H1 (cell line): ENCODE measurements at regions not wholly inside any gene's neighbourhood (a gene's known extent, or its start where the extent isn't known, plus 50 kb on each side); places are given as distances from the start of the nearest gene placed in this dataset.

Experiments
- CTCF ChIA-PET: fragments of 300-600 bp; sonication (Branson Sonifier 250); formaldehyde crosslinking; loops from one replicate; lab custom pipeline; 2021; ENCODE audit not compliant: partially characterized antibody; lab: Charles Lee
- POLR2A ChIA-PET: fragments of 300-600 bp; sonication (Branson Sonifier 250); formaldehyde crosslinking; loops from one replicate; lab custom pipeline; 2021; ENCODE audit warnings: inconsistent platforms; ENCODE audit not compliant: partially characterized antibody; lab: Charles Lee
- DNase-seq, 2 experiments: peaks; one replicate each; pipeline versions ENCODE4 v3.0.0 to v3.0.0-alpha.2; 2010 to 2022; ENCODE audit warnings: low spot score in 2 of 2, low read depth in 1 of 2, mixed read lengths in 1 of 2
- FAIRE-seq: peaks from 2 replicates; lab custom pipeline; 2011; peaks lifted over from hg19 to GRCh38; lab: Jason Lieb, UNC
- H2AFZ ChIP-seq: 2 replicates; pipeline ENCODE4 v1.8.1; 2012; ENCODE audit warnings: low read length, inconsistent platforms
- H2AK5ac ChIP-seq: 2 replicates; pipeline ENCODE4 v1.6.1; 2013; ENCODE audit warnings: low read depth, low read length
- H2BK120ac ChIP-seq: replicated peaks from 2 replicates; pipeline ENCODE3; 2013; ENCODE audit warnings: low read depth, low read length, inconsistent platforms
- H2BK12ac ChIP-seq: 2 replicates; pipeline ENCODE4 v1.6.1; 2013; ENCODE audit warnings: low read depth, low read length
- H2BK15ac ChIP-seq: 2 replicates; pipeline ENCODE4 v1.6.1; 2013; ENCODE audit warnings: low read length
- H2BK20ac ChIP-seq: 2 replicates; pipeline ENCODE4 v1.6.1; 2013; ENCODE audit warnings: low read length
- H2BK5ac ChIP-seq: 2 replicates; pipeline ENCODE4 v1.6.1; 2013; ENCODE audit warnings: low read depth, low read length
- H3K14ac ChIP-seq: 2 replicates; pipeline ENCODE4 v1.6.1; 2013; ENCODE audit warnings: inconsistent platforms; ENCODE audit not compliant: insufficient read length
- H3K18ac ChIP-seq: 2 replicates; pipeline ENCODE4 v1.6.1; 2013; ENCODE audit warnings: low read length; ENCODE audit errors: extremely low read depth
- H3K23ac ChIP-seq: 2 replicates; pipeline ENCODE4 v1.6.1; 2013; ENCODE audit warnings: inconsistent platforms; ENCODE audit not compliant: insufficient read length
- H3K23me2 ChIP-seq: 2 replicates; pipeline ENCODE4 v1.6.1; 2013; ENCODE audit warnings: low read depth, low read length
- H3K27ac ChIP-seq: 2 replicates; pipeline ENCODE4 v1.6.1; 2011; ENCODE audit warnings: low read depth, low read length, inconsistent platforms
- H3K27me3 ChIP-seq, 4 experiments: replicated peaks in 1 of 4; 1 replicate in 1 of 4; 2 replicates in 3 of 4; pipeline versions ENCODE4 v1.6.1 to v1.8.1; 2011 to 2013; ENCODE audit warnings: low read length in 3 of 4, mild to moderate bottlenecking in 3 of 4, inconsistent platforms in 2 of 4, mixed read lengths in 2 of 4, moderate library complexity in 1 of 4; ENCODE audit not compliant: control insufficient read depth in 3 of 4, insufficient read depth in 3 of 4; ENCODE audit errors: extremely low read depth in 1 of 4
- H3K36me3 ChIP-seq, 4 experiments: 2 replicates each; pipeline versions ENCODE4 v1.6.1 to v1.8.1; 2011 to 2013; ENCODE audit warnings: mild to moderate bottlenecking in 4 of 4, low read length in 3 of 4, moderate library complexity in 2 of 4, control low read depth in 1 of 4, inconsistent platforms in 1 of 4; ENCODE audit not compliant: insufficient read depth in 4 of 4, control insufficient read depth in 2 of 4
- H3K4ac ChIP-seq: replicated peaks from 2 replicates; pipeline ENCODE3; 2013; ENCODE audit warnings: low read length, low read depth, mixed read lengths, inconsistent platforms; ENCODE audit not compliant: insufficient read length
- H3K4me1 ChIP-seq, 4 experiments: replicated peaks in 1 of 4; 1 replicate in 1 of 4; 2 replicates in 3 of 4; pipeline versions ENCODE4 v1.6.1 to v1.8.1; 2011 to 2013; ENCODE audit warnings: low read length in 3 of 4, inconsistent platforms in 2 of 4, mixed read lengths in 1 of 4; ENCODE audit not compliant: insufficient read depth in 4 of 4, control insufficient read depth in 3 of 4
- H3K4me2 ChIP-seq, 2 experiments: 2 replicates each; pipeline versions ENCODE4 v1.6.1 to v1.8.1; 2011 to 2013; ENCODE audit warnings: low read depth in 2 of 2, low read length in 2 of 2, control low read depth in 1 of 2, inconsistent platforms in 1 of 2, mild to moderate bottlenecking in 1 of 2; ENCODE audit not compliant: insufficient read depth in 1 of 2
- H3K4me3 ChIP-seq, 4 experiments: fragments of 200-600, 300-600 bp in 1 of 4; sonication (generic), shearing (Covaris generic), sonication (Bioruptor Twin) in 1 of 4; 2 replicates each; pipeline versions ENCODE4 v1.5.1 to v1.8.1; 2011 to 2016; ENCODE audit warnings: low read length in 4 of 4, low read depth in 3 of 4, control low read depth in 2 of 4, inconsistent platforms in 2 of 4, mild to moderate bottlenecking in 2 of 4, mixed read lengths in 1 of 4, moderate library complexity in 1 of 4; ENCODE audit not compliant: insufficient read depth in 2 of 4; ENCODE audit errors: extremely low read depth in 1 of 4
- H3K56ac ChIP-seq: replicated peaks from 2 replicates; pipeline ENCODE3; 2013; ENCODE audit warnings: low read depth, mild to moderate bottlenecking, mixed read lengths, low read length, inconsistent platforms; ENCODE audit not compliant: insufficient read length
- H3K79me1 ChIP-seq: 2 replicates; pipeline ENCODE4 v1.6.1; 2013; ENCODE audit warnings: low read depth, low read length, control low read depth
- H3K79me2 ChIP-seq, 2 experiments: 2 replicates each; pipeline versions ENCODE4 v1.6.1 to v1.8.1; 2012 to 2013; ENCODE audit warnings: low read length in 2 of 2, mild to moderate bottlenecking in 2 of 2, inconsistent platforms in 1 of 2; ENCODE audit not compliant: insufficient read depth in 2 of 2, control insufficient read depth in 1 of 2
- H3K9ac ChIP-seq, 4 experiments: replicated peaks in 1 of 4; 1 replicate in 1 of 4; 2 replicates in 3 of 4; pipeline versions ENCODE4 v1.6.1 to v1.8.1; 2011 to 2013; ENCODE audit warnings: low read depth in 3 of 4, low read length in 3 of 4, control low read depth in 2 of 4, mild to moderate bottlenecking in 2 of 4, moderate library complexity in 2 of 4, inconsistent platforms in 1 of 4; ENCODE audit errors: extremely low read depth in 1 of 4
- H3K9me3 ChIP-seq, 2 experiments: 2 replicates each; pipeline versions ENCODE4 v1.6.1 to v1.8.1; 2012 to 2013; ENCODE audit warnings: mild to moderate bottlenecking in 2 of 2, moderate library complexity in 2 of 2, control low read depth in 1 of 2, inconsistent platforms in 1 of 2, low read depth in 1 of 2, low read length in 1 of 2, mixed read lengths in 1 of 2; ENCODE audit not compliant: insufficient read depth in 2 of 2
- H4K20me1 ChIP-seq, 2 experiments: replicated peaks in 1 of 2; 2 replicates each; pipeline versions ENCODE3 to v1.8.1; 2011 to 2013; ENCODE audit warnings: inconsistent platforms in 2 of 2, low read length in 2 of 2, mild to moderate bottlenecking in 1 of 2; ENCODE audit not compliant: insufficient read depth in 2 of 2, control insufficient read depth in 1 of 2
- H4K5ac ChIP-seq: 2 replicates; pipeline ENCODE4 v1.6.1; 2013; ENCODE audit warnings: low read length, low read depth, mixed read lengths, inconsistent platforms; ENCODE audit not compliant: insufficient read length
- H4K8ac ChIP-seq: 2 replicates; pipeline ENCODE4 v1.8.0; 2013; ENCODE audit warnings: mild to moderate bottlenecking, moderate library complexity, low read length, inconsistent platforms; ENCODE audit not compliant: insufficient read depth; ENCODE audit errors: extremely low read depth
- H4K91ac ChIP-seq: replicated peaks from 2 replicates; pipeline ENCODE3; 2013; ENCODE audit warnings: low read length, mixed read lengths, inconsistent platforms; ENCODE audit not compliant: insufficient read length
- CBX5 ChIP-seq: fragments of 300-800, 300-1000 bp; sonication (generic); IDR thresholded peaks from 2 replicates; pipeline ENCODE4 v1.7.1; 2016; ENCODE audit warnings: antibody characterized with exemption, low read length, low read depth
- CHD2 ChIP-seq: IDR thresholded peaks from 2 replicates; pipeline ENCODE4 v1.6.1; 2012; ENCODE audit warnings: low read length, improper control_type of control experiment
- E2F6 ChIP-seq: IDR thresholded peaks from 2 replicates; pipeline ENCODE4 v1.6.1; 2012; ENCODE audit warnings: inconsistent platforms
- GTF2F1 ChIP-seq: IDR thresholded peaks from 2 replicates; pipeline ENCODE4 v1.6.1; 2012; ENCODE audit warnings: low read depth, low read length, improper control_type of control experiment, borderline replicate concordance
- HDAC6 ChIP-seq: IDR thresholded peaks from one replicate; pipeline ENCODE4 v1.7.1; 2012; ENCODE audit warnings: low read depth, mild to moderate bottlenecking, inconsistent platforms, low read length, moderate library complexity
- SP2 ChIP-seq: IDR thresholded peaks from 2 replicates; pipeline ENCODE4 v1.6.1; 2012; ENCODE audit warnings: mild to moderate bottlenecking, low read length, inconsistent platforms
- SUZ12 ChIP-seq: fragments of 200-600 bp; sonication (generic); IDR thresholded peaks from 2 replicates; pipeline ENCODE4 v1.6.1; 2012; ENCODE audit warnings: mild to moderate bottlenecking, inconsistent platforms, low read length, moderate library complexity, mixed read lengths
- ZNF274 ChIP-seq: IDR thresholded peaks from 2 replicates; pipeline ENCODE4 v1.7.0; 2012; ENCODE audit warnings: low read length, borderline replicate concordance; ENCODE audit errors: extremely low read depth
- WGBS, 2 experiments: shearing (Covaris generic) in 1 of 2; methylation state at CpG; one replicate each; pipeline versions ENCODE4 v1.1.6 to v1.1.7; 2013 to 2015; ENCODE audit warnings: low lambda C conversion rate in 2 of 2, mixed read lengths in 2 of 2, inconsistent platforms in 1 of 2, low coverage in 1 of 2, missing lambda C conversion rate in 1 of 2; ENCODE audit not compliant: insufficient replicate concordance in 2 of 2, insufficient coverage in 1 of 2, insufficient read length in 1 of 2; ENCODE audit errors: extremely low coverage in 1 of 2, missing lambda C conversion rate in 1 of 2; 5-methylcytosine and 5-hydroxymethylcytosine counted together

- Histone ChIP-seq H3K79me1 (no peaks in the 10 kb centered on the region), H3K18ac (no peak overlapping the region), H2BK20ac (no peak overlapping the region), H3K36me3 (no peaks in the 10 kb centered on the region), H2BK15ac (no peak overlapping the region), H3K4me1 (no peaks in the 10 kb centered on the region), H3K9me3 (no peaks in the 10 kb centered on the region), H4K91ac (no peak overlapping the region), H3K4me2 (no peak overlapping the region), H3K27ac (no peak overlapping the region), H3K27me3 (no peaks in the 10 kb centered on the region), H3K14ac (no peak overlapping the region), H3K9ac (no peak overlapping the region), H2BK120ac (no peak overlapping the region), H2AK5ac (no peak overlapping the region), H2AFZ (no peak overlapping the region), H3K23me2 (peaks cover 2% of the 10 kb centered on the region; the same call in 1 of the 2 replicates), H3K4me3 (no peak overlapping the region), H3K79me2 (no peaks in the 10 kb centered on the region), H4K20me1 (no peaks in the 10 kb centered on the region), H3K56ac (no peak overlapping the region), H2BK5ac (no peak overlapping the region), H3K23ac (no peak overlapping the region), H3K4ac (no peak overlapping the region), H4K5ac (no peak overlapping the region), H2BK12ac (no peak overlapping the region), H4K8ac (no peak overlapping the region)
- ChIA-PET POLR2A (no interaction called here), CTCF (no interaction called here)
- TF ChIP-seq CHD2 (no peak), SUZ12 (no peak), ZNF274 (no peak), SP2 (no peak), E2F6 (no peak), CBX5 (no peak), GTF2F1 (no peak), HDAC6 (no peak)
- 89% methylated on average over 5 of the region's 5 CpGs; no CpG with 5 or more reads in 1 of the 2 experiments for WGBS, 2 experiments
- FAIRE-seq (no peak), DNase-seq (no peak)
Observed at GRCh38 chr10:4067531-4067930, 282.5 kb upstream of the KLF6 start.
